ENCODE measurements at regions not wholly inside any gene's neighbourhood (a gene's known extent, or its start where the extent isn't known, plus 50 kb on each side); places are given as distances from the start of the nearest gene placed in this dataset.

- intact Hi-C loops (cut with DNase I; ENCODE audit: low total_unique reads), result no loop called here
- no peak for DNase-seq (ENCODE audit: low spot score in 2 of 2)
- H3K4me3 ChIP-seq (ENCODE audit: low read depth, poor library complexity, severe bottlenecking), result no peak overlapping the region
- no peak for TF ChIP-seq CTCF (IDR thresholded peaks at IDR 0.05)
- no peak for TF ChIP-seq POLR2A (IDR thresholded peaks at IDR 0.05)
- 30 to 74% methylated on average over 19 to 53 of the region's 55 CpGs for WGBS, 2 donors
These were observed 417.8 kb upstream of the TMTC1 start for GRCh38 chr12:30201301-30202160.

- no peak for DNase-seq (ENCODE audit: low spot score in 2 of 2)
These were observed 417.1 kb upstream of the TMTC1 start for GRCh38 chr12:30200864-30201263.

GRCh38 chr12:30197392-30198057 lies 413.8 kb upstream of the TMTC1 start:
- TF ChIP-seq POLR2A (IDR thresholded peaks at IDR 0.05), result no peak
- no peak for TF ChIP-seq CTCF (IDR thresholded peaks at IDR 0.05)

More at GRCh38 chr12:30200864-30201263, 417.1 kb upstream of the TMTC1 start:
- H3K4me3 ChIP-seq (ENCODE audit: low read depth, poor library complexity, severe bottlenecking), result no peak overlapping the region
- intact Hi-C loops (cut with DNase I; ENCODE audit: low total_unique reads), result no loop called here
- TF ChIP-seq POLR2A (IDR thresholded peaks at IDR 0.05) (no peak), CTCF (IDR thresholded peaks at IDR 0.05) (no peak)
- WGBS, 2 donors, result 1 to 8% methylated on average over 10 to 14 of the region's 24 CpGs

GRCh38 chr12:30191696-30192455 lies 408.1 kb upstream of the TMTC1 start:
- intact Hi-C loops (cut with DNase I; ENCODE audit: low total_unique reads), result no loop called here
- no peak for TF ChIP-seq POLR2A (IDR thresholded peaks at IDR 0.05)
- no peak for TF ChIP-seq CTCF (IDR thresholded peaks at IDR 0.05)
- WGBS, 2 donors, result 66 to 84% methylated on average over 3 of the region's 3 CpGs
- DNase-seq (ENCODE audit: low spot score in 2 of 2), result no peak
- H3K4me3 ChIP-seq (ENCODE audit: low read depth, poor library complexity, severe bottlenecking), result no peak overlapping the region

More at GRCh38 chr12:30197392-30198057, 413.8 kb upstream of the TMTC1 start:
- DNase-seq (ENCODE audit: low spot score in 2 of 2), result no peak
- 74 to 76% methylated on average over 6 of the region's 6 CpGs for whole genome bisulfite sequencing, 2 donors
- H3K4me3 ChIP-seq (ENCODE audit: low read depth, poor library complexity, severe bottlenecking), result no peak overlapping the region
- intact Hi-C loops (cut with DNase I; ENCODE audit: low total_unique reads), result no loop called here

GRCh38 chr12:30188602-30189326 lies 405.0 kb upstream of the TMTC1 start:
- WGBS, 2 donors, result 61 to 65% methylated on average over 8 of the region's 8 CpGs
- no peak for DNase-seq (ENCODE audit: low spot score in 2 of 2)
- no peak for TF ChIP-seq CTCF (IDR thresholded peaks at IDR 0.05)
- TF ChIP-seq POLR2A (IDR thresholded peaks at IDR 0.05), result no peak
- intact Hi-C loops (cut with DNase I; ENCODE audit: low total_unique reads), result no loop called here
- no peak overlapping the region for H3K4me3 ChIP-seq (ENCODE audit: low read depth, poor library complexity, severe bottlenecking)
